Uterus (tissue), 2 donors: ENCODE measurements at regions not wholly inside any gene's neighbourhood (a gene's known extent, or its start where the extent isn't known, plus 50 kb on each side); places are given as distances from the start of the nearest gene placed in this dataset.
"Not testable (repeated sequence)": the region's sequence is repeated elsewhere in the genome, so short reads cannot be mapped to it uniquely, and the experiment has no call there.

ENCODE experiments used
- CTCF ChIP-seq, 4 experiments: fragments of 200-600 bp in 2 of 4; fragments of 450-650 bp in 2 of 4; sonication (generic) in 2 of 4; IDR thresholded peaks; one replicate each; pipeline ENCODE4 v1.5.1; 2016 to 2019; ENCODE audit warnings: antibody characterized with exemption in 4 of 4, mild to moderate bottlenecking in 2 of 4, moderate library complexity in 1 of 4
- POLR2A ChIP-seq, 2 donors: fragments of 450-650 bp; IDR thresholded peaks; one replicate each; pipeline ENCODE4 v1.6.1; 2016; ENCODE audit warnings: antibody characterized with exemption in 2 of 2, mild to moderate bottlenecking in 1 of 2, moderate library complexity in 1 of 2

DNA sequence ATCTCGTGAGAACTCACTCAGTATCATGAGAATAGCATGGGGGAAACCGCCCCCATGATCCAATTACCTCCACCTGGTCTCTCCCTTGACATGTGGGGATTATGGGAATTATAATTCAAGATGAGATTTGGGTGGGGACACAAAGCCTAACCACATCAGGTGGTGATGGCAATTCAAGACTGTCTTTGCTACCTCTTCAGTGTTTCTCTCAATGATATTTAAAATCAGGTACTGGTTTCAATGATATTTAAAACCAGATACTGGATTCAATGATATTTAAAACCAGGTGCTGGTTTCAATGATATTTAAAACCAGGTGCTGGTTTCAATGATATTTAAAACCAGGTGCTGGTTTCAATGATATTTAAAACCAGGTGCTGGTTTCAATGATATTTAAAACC lies 198.4 kb upstream of the EDNRB start:
- TF ChIP-seq POLR2A, CTCF (IDR thresholded peaks at IDR 0.05): not testable (repeated sequence)
